ENCODE measurements at regions not wholly inside any gene's neighbourhood (a gene's known extent, or its start where the extent isn't known, plus 50 kb on each side); places are given as distances from the start of the nearest gene placed in this dataset.
"Not testable (repeated sequence)": the region's sequence is repeated elsewhere in the genome, so short reads cannot be mapped to it uniquely, and the experiment has no call there.

- FAIRE-seq (no peak), DNase-seq (ENCODE audit: low spot score) (peak; percentile 25)
Measured at GRCh38 chr7:114293289-114294012, 121.2 kb upstream of the FOXP2 start.

- DNase-seq (ENCODE audit: low spot score) (no peak), FAIRE-seq (no peak)
Measured at GRCh38 chr7:114279901-114280300, 134.7 kb upstream of the FOXP2 start.

GRCh38 chr7:114273218-114273617, 141.4 kb upstream of the FOXP2 start:
- FAIRE-seq (no peak), DNase-seq (ENCODE audit: low spot score) (no peak)

GRCh38 chr7:114269714-114270113, 144.9 kb upstream of the FOXP2 start:
- FAIRE-seq (no peak), DNase-seq (ENCODE audit: low spot score) (no peak)

GRCh38 chr7:114267550-114267949, 147.1 kb upstream of the FOXP2 start:
- not testable (repeated sequence) for FAIRE-seq; DNase-seq (ENCODE audit: low spot score)

GRCh38 chr7:114264023-114264422, 150.6 kb upstream of the FOXP2 start:
- FAIRE-seq = peak; percentile 35
- DNase-seq (ENCODE audit: low spot score) = no peak

- no peak for DNase-seq (ENCODE audit: low spot score)
- FAIRE-seq = no peak
Measured at GRCh38 chr7:114263219-114263618, 151.4 kb upstream of the FOXP2 start.

GRCh38 chr7:114255404-114255841, 159.2 kb upstream of the FOXP2 start:
- no peak for DNase-seq (ENCODE audit: low spot score)
- no peak for FAIRE-seq

GRCh38 chr7:114243646-114244045, 171.0 kb upstream of the FOXP2 start:
- peak; percentile 95 for FAIRE-seq
- DNase-seq (ENCODE audit: low spot score) = peak; percentile 28

GRCh38 chr7:114242992-114243507, 171.6 kb upstream of the FOXP2 start:
- FAIRE-seq (no peak), DNase-seq (ENCODE audit: low spot score) (peak; percentile 55)

GRCh38 chr7:114229246-114229645, 185.4 kb upstream of the FOXP2 start:
- FAIRE-seq (peak; percentile 37), DNase-seq (ENCODE audit: low spot score) (no peak)

- DNase-seq (ENCODE audit: low spot score) = no peak
- FAIRE-seq = no peak
Measured at GRCh38 chr7:114225784-114226183, 188.8 kb upstream of the FOXP2 start.

- no peak for FAIRE-seq
Measured at GRCh38 chr7:114218283-114218682, 196.3 kb upstream of the FOXP2 start.

GRCh38 chr7:114217026-114217806, 197.4 kb upstream of the FOXP2 start:
- FAIRE-seq (peak; percentile 33), DNase-seq (ENCODE audit: low spot score) (no peak)

More at GRCh38 chr7:114218283-114218682, 196.3 kb upstream of the FOXP2 start:
- no peak for DNase-seq (ENCODE audit: low spot score)

GRCh38 chr7:114214466-114214865, 200.1 kb upstream of the FOXP2 start:
- FAIRE-seq (no peak), DNase-seq (ENCODE audit: low spot score) (no peak)

- DNase-seq (ENCODE audit: low spot score) (no peak), FAIRE-seq (peak; percentile 64)
Measured at GRCh38 chr7:114212721-114213429, 201.7 kb upstream of the FOXP2 start.

GRCh38 chr7:114209968-114210367, 204.6 kb upstream of the FOXP2 start:
- FAIRE-seq (no peak), DNase-seq (ENCODE audit: low spot score) (no peak)

GRCh38 chr7:114206688-114207087, 207.9 kb upstream of the FOXP2 start:
- FAIRE-seq (no peak), DNase-seq (ENCODE audit: low spot score) (no peak)

GRCh38 chr7:114196517-114196916, 218.1 kb upstream of the FOXP2 start:
- no peak for DNase-seq (ENCODE audit: low spot score)
- no peak for FAIRE-seq

- FAIRE-seq = no peak
Measured at GRCh38 chr7:114190387-114190786, 224.2 kb upstream of the FOXP2 start.

GRCh38 chr7:114183311-114184088, 231.1 kb upstream of the FOXP2 start:
- FAIRE-seq (peak; percentile 59), DNase-seq (ENCODE audit: low spot score) (no peak)

More at GRCh38 chr7:114190387-114190786, 224.2 kb upstream of the FOXP2 start:
- no peak for DNase-seq (ENCODE audit: low spot score)
